Lung (tissue), 11 donors: ENCODE measurements at regions not wholly inside any gene's neighbourhood (a gene's known extent, or its start where the extent isn't known, plus 50 kb on each side); places are given as distances from the start of the nearest gene placed in this dataset.

Experiments
- ATAC-seq: fragments of 200-7000 bp; cut with Tn5 transposase; one replicate; pipeline ENCODE4 v1.9.1; 2020; ENCODE audit warnings: moderate number of reproducible peaks; ENCODE audit not compliant: insufficient read depth, low FRiP score
- DNase-seq, 3 donors: peaks; one replicate each; pipeline ENCODE4 v3.0.0-alpha.2; 2013 to 2017
- H3K27ac ChIP-seq, 2 donors: one replicate each; pipeline ENCODE4 v1.5.1; 2013; ENCODE audit warnings: mild to moderate bottlenecking in 2 of 2, moderate library complexity in 2 of 2, control low read depth in 1 of 2, inconsistent platforms in 1 of 2, low read depth in 1 of 2, low read length in 1 of 2
- H3K27me3 ChIP-seq, 3 donors: one replicate each; pipeline ENCODE4 v1.5.1; 2013; ENCODE audit warnings: low read length in 2 of 3; ENCODE audit not compliant: control insufficient read depth in 3 of 3, insufficient read depth in 3 of 3
- H3K36me3 ChIP-seq, 4 donors: one replicate each; pipeline ENCODE4 v1.5.1; 2013; ENCODE audit warnings: low read length in 4 of 4, mild to moderate bottlenecking in 1 of 4, moderate library complexity in 1 of 4; ENCODE audit not compliant: control insufficient read depth in 4 of 4, insufficient read depth in 4 of 4
- H3K4me1 ChIP-seq, 5 donors: one replicate each; pipeline ENCODE4 v1.5.1; 2013; ENCODE audit warnings: low read length in 5 of 5, mild to moderate bottlenecking in 2 of 5, moderate library complexity in 1 of 5; ENCODE audit not compliant: control insufficient read depth in 5 of 5, insufficient read depth in 5 of 5
- H3K4me3 ChIP-seq: one replicate; pipeline ENCODE4 v1.5.1; 2013; ENCODE audit warnings: mild to moderate bottlenecking, control low read depth, moderate library complexity
- H3K9ac ChIP-seq, 2 donors: one replicate each; pipeline ENCODE4 v1.5.1; 2013; ENCODE audit warnings: low read length in 2 of 2, control low read depth in 1 of 2; ENCODE audit not compliant: insufficient read depth in 1 of 2
- H3K9me3 ChIP-seq, 4 donors: one replicate each; pipeline ENCODE4 v1.5.1; 2013; ENCODE audit warnings: low read length in 3 of 4, mild to moderate bottlenecking in 1 of 4, moderate library complexity in 1 of 4; ENCODE audit not compliant: control insufficient read depth in 4 of 4, insufficient read depth in 3 of 4
- CTCF ChIP-seq: IDR thresholded peaks from 2 replicates; pipeline ENCODE4 v1.5.1; 2012; ENCODE audit warnings: mild to moderate bottlenecking; ENCODE audit errors: control extremely low read depth, extremely low read depth
- WGBS, 2 donors: extraction: QIAGEN DNeasy Blood & Tissue Kit; methylation state at CpG; one replicate each; pipeline ENCODE4 v1.1.7; 2013; 5-methylcytosine and 5-hydroxymethylcytosine counted together
- donor health status: control.
- donor health status: control.
- donor health status: Bipolar disorder and iron deficiency.
- donor health status: healthy.
- donor health status: DM: yes; HTN: yes; CAD: no.

- no peak overlapping the region for H3K4me3 ChIP-seq
- H3K27me3 ChIP-seq = no peaks in the 10 kb centered on the region
- H3K9ac ChIP-seq = no peak overlapping the region
- no peak overlapping the region for H3K27ac ChIP-seq
- DNase-seq (no peak), ATAC-seq (no peak)
- no peak for TF ChIP-seq CTCF
- 83 to 87% methylated on average over 2 of the region's 2 CpGs for WGBS, 2 donors
- peaks cover 0 to 6% (median under 1%) of the 10 kb centered on the region in 4 donors for H3K9me3 ChIP-seq
- no peaks in the 10 kb centered on the region for H3K4me1 ChIP-seq
- H3K36me3 ChIP-seq = no peaks in the 10 kb centered on the region
Observed at GRCh38 chr9:71612889-71613288, 155.4 kb downstream of the CEMIP2 start.

- WGBS, 2 donors = 98% methylated on average over 1 of the region's 1 CpG
- TF ChIP-seq CTCF = no peak
- Histone ChIP-seq H3K27ac (no peak overlapping the region), H3K27me3 (no peaks in the 10 kb centered on the region), H3K9me3 (peaks cover 0 to 5% (median 0%) of the 10 kb centered on the region in 4 donors), H3K4me3 (no peak overlapping the region), H3K9ac (no peak overlapping the region), H3K4me1 (no peaks in the 10 kb centered on the region), H3K36me3 (no peaks in the 10 kb centered on the region)
- DNase-seq = no peak
- ATAC-seq = no peak
Observed at GRCh38 chr9:71609448-71609830, 158.9 kb downstream of the CEMIP2 start.

GRCh38 chr9:71608825-71609447, 159.4 kb downstream of the CEMIP2 start:
- no peaks in the 10 kb centered on the region for H3K36me3 ChIP-seq
- no peak for TF ChIP-seq CTCF
- no peak overlapping the region for H3K9ac ChIP-seq
- no peaks in the 10 kb centered on the region for H3K4me1 ChIP-seq
- H3K27ac ChIP-seq = no peak overlapping the region
- peaks cover 0 to 5% (median 0%) of the 10 kb centered on the region in 4 donors for H3K9me3 ChIP-seq
- H3K27me3 ChIP-seq = no peaks in the 10 kb centered on the region
- WGBS, 2 donors = 73 to 76% methylated on average over 4 of the region's 4 CpGs
- H3K4me3 ChIP-seq = no peak overlapping the region
- ATAC-seq (no peak), DNase-seq (no peak)

GRCh38 chr9:71608021-71608420, 160.3 kb downstream of the CEMIP2 start:
- Histone ChIP-seq H3K9me3 (peaks cover 0 to 5% (median 0%) of the 10 kb centered on the region in 4 donors), H3K27me3 (no peaks in the 10 kb centered on the region), H3K36me3 (no peaks in the 10 kb centered on the region), H3K9ac (no peak overlapping the region), H3K4me1 (no peaks in the 10 kb centered on the region), H3K27ac (no peak overlapping the region), H3K4me3 (no peak overlapping the region)
- TF ChIP-seq CTCF = no peak
- ATAC-seq (no peak), DNase-seq (no peak)
- 94% methylated on average over 4 of the region's 4 CpGs for WGBS, 2 donors
